ENCODE measurements at regions not wholly inside any gene's neighbourhood (a gene's known extent, or its start where the extent isn't known, plus 50 kb on each side); places are given as distances from the start of the nearest gene placed in this dataset.

DNA sequence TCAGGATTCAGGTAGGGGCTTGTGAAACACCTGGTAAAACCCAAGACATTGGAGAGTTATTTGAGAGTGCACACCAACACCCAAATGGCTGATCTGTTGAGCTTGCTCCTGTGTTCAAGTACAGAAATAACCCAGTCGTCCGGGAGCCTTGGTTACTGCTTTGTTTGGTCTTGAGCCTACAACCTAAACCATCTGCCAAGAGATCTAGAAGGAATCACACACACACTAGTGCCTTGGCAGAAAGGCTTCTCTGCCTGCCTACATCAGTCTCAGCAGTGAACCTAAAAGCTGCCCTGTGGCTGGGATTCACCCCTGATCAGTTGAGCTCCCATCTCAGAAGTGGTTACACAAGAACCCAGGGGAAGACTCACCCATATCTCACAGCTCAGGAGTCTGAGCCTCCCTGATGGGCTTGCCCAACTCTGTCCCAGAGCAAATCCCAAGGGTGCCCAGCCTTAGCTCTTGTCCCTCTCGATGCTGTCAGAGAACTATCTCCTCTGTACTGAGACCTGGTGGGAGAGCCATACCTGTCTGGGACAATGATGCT lies 167.6 kb downstream of the CXCL12 start:
- ChIA-PET POLR2A (no interaction called here), CTCF (no interaction called here)
- Histone ChIP-seq H3F3A (replicated peaks; ENCODE audit: insufficient read depth) (no peaks in the 10 kb centered on the region), H3K9ac (no peak overlapping the region), H3K9me2 (no peaks in the 10 kb centered on the region), H2AFZ (ENCODE audit: low read depth) (no peak overlapping the region), H3K4me3 (ENCODE audit: low read depth in 2 of 2, low read length in 1 of 2) (no peak overlapping the region), H3K4me2 (no peak overlapping the region), H3K4me1 (ENCODE audit: control insufficient read depth in 1 of 2, insufficient read depth in 2 of 2, low read depth in 1 of 2, low read length in 1 of 2) (no peaks in the 10 kb centered on the region), H3K27me3 (ENCODE audit: insufficient read depth) (no peaks in the 10 kb centered on the region), H3K36me3 (replicated peaks in 1 of 2; ENCODE audit: control insufficient read depth in 1 of 2, insufficient read depth in 2 of 2, low read length in 1 of 2) (no peaks in the 10 kb centered on the region), H3K27ac (ENCODE audit: low read depth in 2 of 2, low read length in 1 of 2) (no peak overlapping the region), H3K9me3 (0 out of 2 replicates have a peak, but pooled peaks cover 5% of the 10 kb centered on the region), H4K20me1 (ENCODE audit: insufficient read depth) (no peaks in the 10 kb centered on the region), H3K79me2 (ENCODE audit: insufficient read depth) (no peaks in the 10 kb centered on the region)
- no peak for DNase-seq
- TF ChIP-seq SIN3A (IDR thresholded peaks at IDR 0.05; ENCODE audit: borderline replicate concordance, low read depth, low read length) (no peak), POLR2AphosphoS5 (IDR thresholded peaks at IDR 0.05; ENCODE audit: low read depth, low read length) (no peak), FOXJ3 (CRISPR knock-in tag; IDR thresholded peaks at IDR 0.05) (no peak), JUND (IDR thresholded peaks at IDR 0.05) (no peak), GATA2 (CRISPR knock-in tag; IDR thresholded peaks at IDR 0.05) (no peak), TAF1 (IDR thresholded peaks at IDR 0.05; ENCODE audit: borderline replicate concordance, low read depth, low read length) (no peak), ELF1 (IDR thresholded peaks at IDR 0.05) (no peak), EZH2phosphoT487 (IDR thresholded peaks at IDR 0.05; ENCODE audit: borderline replicate concordance, low read depth) (no peak)
- TF ChIP-seq, protein P1, sequence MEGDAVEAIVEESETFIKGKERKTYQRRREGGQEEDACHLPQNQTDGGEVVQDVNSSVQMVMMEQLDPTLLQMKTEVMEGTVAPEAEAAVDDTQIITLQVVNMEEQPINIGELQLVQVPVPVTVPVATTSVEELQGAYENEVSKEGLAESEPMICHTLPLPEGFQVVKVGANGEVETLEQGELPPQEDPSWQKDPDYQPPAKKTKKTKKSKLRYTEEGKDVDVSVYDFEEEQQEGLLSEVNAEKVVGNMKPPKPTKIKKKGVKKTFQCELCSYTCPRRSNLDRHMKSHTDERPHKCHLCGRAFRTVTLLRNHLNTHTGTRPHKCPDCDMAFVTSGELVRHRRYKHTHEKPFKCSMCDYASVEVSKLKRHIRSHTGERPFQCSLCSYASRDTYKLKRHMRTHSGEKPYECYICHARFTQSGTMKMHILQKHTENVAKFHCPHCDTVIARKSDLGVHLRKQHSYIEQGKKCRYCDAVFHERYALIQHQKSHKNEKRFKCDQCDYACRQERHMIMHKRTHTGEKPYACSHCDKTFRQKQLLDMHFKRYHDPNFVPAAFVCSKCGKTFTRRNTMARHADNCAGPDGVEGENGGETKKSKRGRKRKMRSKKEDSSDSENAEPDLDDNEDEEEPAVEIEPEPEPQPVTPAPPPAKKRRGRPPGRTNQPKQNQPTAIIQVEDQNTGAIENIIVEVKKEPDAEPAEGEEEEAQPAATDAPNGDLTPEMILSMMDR (IDR thresholded peaks at IDR 0.05), result no peak
- TF ChIP-seq, protein P2, sequence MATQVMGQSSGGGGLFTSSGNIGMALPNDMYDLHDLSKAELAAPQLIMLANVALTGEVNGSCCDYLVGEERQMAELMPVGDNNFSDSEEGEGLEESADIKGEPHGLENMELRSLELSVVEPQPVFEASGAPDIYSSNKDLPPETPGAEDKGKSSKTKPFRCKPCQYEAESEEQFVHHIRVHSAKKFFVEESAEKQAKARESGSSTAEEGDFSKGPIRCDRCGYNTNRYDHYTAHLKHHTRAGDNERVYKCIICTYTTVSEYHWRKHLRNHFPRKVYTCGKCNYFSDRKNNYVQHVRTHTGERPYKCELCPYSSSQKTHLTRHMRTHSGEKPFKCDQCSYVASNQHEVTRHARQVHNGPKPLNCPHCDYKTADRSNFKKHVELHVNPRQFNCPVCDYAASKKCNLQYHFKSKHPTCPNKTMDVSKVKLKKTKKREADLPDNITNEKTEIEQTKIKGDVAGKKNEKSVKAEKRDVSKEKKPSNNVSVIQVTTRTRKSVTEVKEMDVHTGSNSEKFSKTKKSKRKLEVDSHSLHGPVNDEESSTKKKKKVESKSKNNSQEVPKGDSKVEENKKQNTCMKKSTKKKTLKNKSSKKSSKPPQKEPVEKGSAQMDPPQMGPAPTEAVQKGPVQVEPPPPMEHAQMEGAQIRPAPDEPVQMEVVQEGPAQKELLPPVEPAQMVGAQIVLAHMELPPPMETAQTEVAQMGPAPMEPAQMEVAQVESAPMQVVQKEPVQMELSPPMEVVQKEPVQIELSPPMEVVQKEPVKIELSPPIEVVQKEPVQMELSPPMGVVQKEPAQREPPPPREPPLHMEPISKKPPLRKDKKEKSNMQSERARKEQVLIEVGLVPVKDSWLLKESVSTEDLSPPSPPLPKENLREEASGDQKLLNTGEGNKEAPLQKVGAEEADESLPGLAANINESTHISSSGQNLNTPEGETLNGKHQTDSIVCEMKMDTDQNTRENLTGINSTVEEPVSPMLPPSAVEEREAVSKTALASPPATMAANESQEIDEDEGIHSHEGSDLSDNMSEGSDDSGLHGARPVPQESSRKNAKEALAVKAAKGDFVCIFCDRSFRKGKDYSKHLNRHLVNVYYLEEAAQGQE (IDR thresholded peaks at IDR 0.05; ENCODE audit: low read depth, low read length), result no peak
- TF ChIP-seq, protein P3, sequence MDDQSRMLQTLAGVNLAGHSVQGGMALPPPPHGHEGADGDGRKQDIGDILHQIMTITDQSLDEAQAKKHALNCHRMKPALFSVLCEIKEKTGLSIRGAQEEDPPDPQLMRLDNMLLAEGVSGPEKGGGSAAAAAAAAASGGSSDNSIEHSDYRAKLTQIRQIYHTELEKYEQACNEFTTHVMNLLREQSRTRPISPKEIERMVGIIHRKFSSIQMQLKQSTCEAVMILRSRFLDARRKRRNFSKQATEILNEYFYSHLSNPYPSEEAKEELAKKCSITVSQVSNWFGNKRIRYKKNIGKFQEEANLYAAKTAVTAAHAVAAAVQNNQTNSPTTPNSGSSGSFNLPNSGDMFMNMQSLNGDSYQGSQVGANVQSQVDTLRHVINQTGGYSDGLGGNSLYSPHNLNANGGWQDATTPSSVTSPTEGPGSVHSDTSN (IDR thresholded peaks at IDR 0.05), result no peak
- 3% methylated on average over 3 of the region's 3 CpGs for WGBS (ENCODE audit: low lambda C conversion rate)
